ENCODE measurements at regions not wholly inside any gene's neighbourhood (a gene's known extent, or its start where the extent isn't known, plus 50 kb on each side); places are given as distances from the start of the nearest gene placed in this dataset.

GRCh38 chr6:56758120-56758519 lies 115.4 kb upstream of the DST start:
- TF ChIP-seq GATA3 (IDR thresholded peaks at IDR 0.05; ENCODE audit: low read depth, low read length) (no peak), GATA2 (IDR thresholded peaks at IDR 0.05; ENCODE audit: low read depth, low read length) (no peak)
